HFFc6 (cell line): ENCODE measurements at regions not wholly inside any gene's neighbourhood (a gene's known extent, or its start where the extent isn't known, plus 50 kb on each side); places are given as distances from the start of the nearest gene placed in this dataset.

Experiments used
- DNase-seq: peaks from one replicate; pipeline ENCODE4 v3.0.0-alpha.2; 2018
- H3K27ac Mint-ChIP-seq: 2 replicates; pipeline ENCODE4 v1.8.0; 2020; ENCODE audit warnings: mild to moderate bottlenecking, mixed read lengths
- H3K27me3 Mint-ChIP-seq: 2 replicates; pipeline ENCODE4 v1.8.0; 2021; ENCODE audit warnings: mild to moderate bottlenecking, moderate library complexity, mixed read lengths; ENCODE audit not compliant: insufficient read depth
- H3K36me3 Mint-ChIP-seq: 2 replicates; pipeline ENCODE4 v1.8.0; 2021; ENCODE audit warnings: low read depth, mixed read lengths
- H3K4me1 Mint-ChIP-seq: 2 replicates; pipeline ENCODE4 v1.8.0; 2020; ENCODE audit warnings: low read depth, mixed read lengths
- H3K4me3 Mint-ChIP-seq: 2 replicates; pipeline ENCODE4 v1.8.0; 2020; ENCODE audit warnings: mild to moderate bottlenecking, moderate library complexity, mixed read lengths
- H3K9me3 Mint-ChIP-seq: 2 replicates; pipeline ENCODE4 v1.8.0; 2020; ENCODE audit warnings: mild to moderate bottlenecking, mixed read lengths
- TF ChIP-seq, protein P1 (sequence below): fragments of 200-600 bp; sonication (generic); IDR thresholded peaks from 2 replicates; pipeline ENCODE4 v1.5.0; 2021; ENCODE audit warnings: antibody characterized with exemption, mild to moderate bottlenecking

DNA sequence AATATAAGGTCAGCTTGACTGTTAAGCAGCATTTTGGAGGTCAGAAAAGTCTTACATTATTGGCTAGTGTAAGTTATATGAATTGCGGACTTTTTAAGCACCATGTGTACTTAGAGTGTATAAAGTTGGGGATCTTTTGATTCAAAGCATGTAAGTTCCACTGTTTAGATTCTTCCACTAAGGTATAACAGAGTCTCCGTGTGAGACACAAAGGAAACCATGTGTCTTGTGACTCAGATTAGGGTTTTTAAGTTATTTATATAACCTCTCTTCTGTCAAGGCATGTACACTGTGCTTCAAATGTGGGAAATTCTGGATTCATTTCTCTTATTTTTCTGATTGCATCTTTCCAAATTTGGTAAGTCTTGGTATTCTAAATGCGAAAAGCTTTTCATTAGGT is 143.5 kb upstream of the SOX2 start:
- Mint-ChIP-seq H3K9me3 (peaks cover 28% of the 10 kb centered on the region), H3K27me3 (no peaks in the 10 kb centered on the region), H3K4me1 (no peaks in the 10 kb centered on the region), H3K27ac (no peak overlapping the region), H3K36me3 (no peaks in the 10 kb centered on the region), H3K4me3 (no peak overlapping the region)
- DNase-seq = no peak
- TF ChIP-seq, protein P1, sequence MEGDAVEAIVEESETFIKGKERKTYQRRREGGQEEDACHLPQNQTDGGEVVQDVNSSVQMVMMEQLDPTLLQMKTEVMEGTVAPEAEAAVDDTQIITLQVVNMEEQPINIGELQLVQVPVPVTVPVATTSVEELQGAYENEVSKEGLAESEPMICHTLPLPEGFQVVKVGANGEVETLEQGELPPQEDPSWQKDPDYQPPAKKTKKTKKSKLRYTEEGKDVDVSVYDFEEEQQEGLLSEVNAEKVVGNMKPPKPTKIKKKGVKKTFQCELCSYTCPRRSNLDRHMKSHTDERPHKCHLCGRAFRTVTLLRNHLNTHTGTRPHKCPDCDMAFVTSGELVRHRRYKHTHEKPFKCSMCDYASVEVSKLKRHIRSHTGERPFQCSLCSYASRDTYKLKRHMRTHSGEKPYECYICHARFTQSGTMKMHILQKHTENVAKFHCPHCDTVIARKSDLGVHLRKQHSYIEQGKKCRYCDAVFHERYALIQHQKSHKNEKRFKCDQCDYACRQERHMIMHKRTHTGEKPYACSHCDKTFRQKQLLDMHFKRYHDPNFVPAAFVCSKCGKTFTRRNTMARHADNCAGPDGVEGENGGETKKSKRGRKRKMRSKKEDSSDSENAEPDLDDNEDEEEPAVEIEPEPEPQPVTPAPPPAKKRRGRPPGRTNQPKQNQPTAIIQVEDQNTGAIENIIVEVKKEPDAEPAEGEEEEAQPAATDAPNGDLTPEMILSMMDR = no peak

DNA sequence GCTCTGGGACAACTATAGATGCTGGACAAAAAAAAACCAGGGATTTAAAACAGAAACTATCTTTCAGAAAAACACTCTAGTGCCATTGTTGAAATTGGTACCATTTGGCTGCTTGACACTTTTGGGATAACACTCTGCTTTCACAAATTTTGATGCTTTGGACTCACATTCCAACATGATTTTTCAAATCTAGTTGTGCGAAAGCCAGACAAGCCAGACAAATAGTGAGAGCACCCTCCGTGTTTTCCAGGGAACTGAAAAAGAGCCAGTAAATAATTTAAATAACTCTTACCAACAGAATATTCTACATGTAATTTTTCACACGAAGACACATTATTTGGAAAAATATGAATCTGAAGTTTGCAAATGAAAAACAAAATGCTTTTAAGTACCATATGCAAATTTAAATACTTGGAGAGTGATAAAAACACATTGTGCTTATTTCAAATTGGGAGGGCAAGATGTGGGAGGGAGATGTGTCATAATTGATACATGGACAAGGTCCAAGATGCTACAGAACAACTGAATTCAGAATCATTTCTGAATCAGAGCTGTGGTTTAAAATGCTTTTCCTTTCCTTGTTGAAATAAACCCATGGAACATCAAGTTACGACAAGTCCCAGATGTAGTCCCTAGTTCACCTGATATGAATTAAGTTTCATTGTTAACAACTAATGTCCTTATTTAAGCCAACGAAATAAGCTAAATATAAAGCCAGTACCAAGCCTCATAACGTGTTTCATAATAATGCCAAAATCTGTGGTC is 144.2 kb upstream of the SOX2 start:
- no peaks in the 10 kb centered on the region for H3K36me3 Mint-ChIP-seq
- no peaks in the 10 kb centered on the region for H3K4me1 Mint-ChIP-seq
- no peaks in the 10 kb centered on the region for H3K27me3 Mint-ChIP-seq
- H3K27ac Mint-ChIP-seq = no peak overlapping the region
- H3K9me3 Mint-ChIP-seq = peaks cover 31% of the 10 kb centered on the region
- TF ChIP-seq, protein P1 = no peak
- no peak for DNase-seq
- H3K4me3 Mint-ChIP-seq = no peak overlapping the region

DNA sequence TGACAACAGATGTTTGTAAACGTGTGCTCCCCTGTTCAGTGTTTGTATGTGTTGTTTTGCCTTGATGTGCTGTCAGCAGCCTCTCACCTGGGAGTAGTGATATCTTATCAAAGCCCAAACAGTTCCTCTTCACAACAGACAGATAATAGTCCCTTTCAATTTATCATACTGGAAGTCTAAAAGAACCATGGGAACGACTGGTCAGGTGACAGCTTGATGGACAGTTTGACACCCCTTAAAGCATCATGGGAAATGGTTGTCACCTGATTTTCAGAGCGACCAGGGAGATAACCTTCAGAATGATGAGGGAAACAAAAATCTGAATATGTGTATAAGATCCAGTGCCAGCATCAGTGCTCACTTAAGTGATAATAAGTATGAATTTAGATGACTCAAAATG is 146.3 kb upstream of the SOX2 start:
- no peak for DNase-seq

DNA sequence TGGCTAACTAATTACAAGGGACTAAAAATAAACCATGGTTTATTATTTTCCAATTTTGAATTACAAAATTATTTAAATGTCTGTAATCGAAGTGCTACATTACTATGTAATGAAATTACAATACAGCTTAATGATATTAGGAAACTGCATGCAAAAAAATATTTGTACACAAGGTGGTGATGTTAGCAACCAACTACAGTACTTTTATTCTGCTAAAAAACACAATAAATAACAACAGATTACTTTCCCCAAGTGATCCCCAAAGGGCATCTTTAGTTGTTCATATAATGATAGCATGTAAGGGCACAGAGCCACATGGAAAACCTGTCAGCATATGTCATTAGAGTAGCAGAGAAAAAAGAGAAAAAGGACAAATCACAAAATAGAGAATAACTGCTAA is 147.5 kb upstream of the SOX2 start:
- TF ChIP-seq, protein P1 = no peak
- H3K4me3 Mint-ChIP-seq = no peak overlapping the region
- no peaks in the 10 kb centered on the region for H3K36me3 Mint-ChIP-seq
- no peaks in the 10 kb centered on the region for H3K27me3 Mint-ChIP-seq
- H3K27ac Mint-ChIP-seq = no peak overlapping the region
- H3K9me3 Mint-ChIP-seq = peaks cover 32% of the 10 kb centered on the region
- H3K4me1 Mint-ChIP-seq = no peaks in the 10 kb centered on the region
- DNase-seq = no peak

More for the DNA sequence above, 146.3 kb upstream of the SOX2 start:
- no peak overlapping the region for H3K4me3 Mint-ChIP-seq
- H3K9me3 Mint-ChIP-seq = peaks cover 30% of the 10 kb centered on the region
- no peaks in the 10 kb centered on the region for H3K27me3 Mint-ChIP-seq
- no peaks in the 10 kb centered on the region for H3K36me3 Mint-ChIP-seq
- no peaks in the 10 kb centered on the region for H3K4me1 Mint-ChIP-seq
- H3K27ac Mint-ChIP-seq = no peak overlapping the region
- TF ChIP-seq, protein P1 = no peak

DNA sequence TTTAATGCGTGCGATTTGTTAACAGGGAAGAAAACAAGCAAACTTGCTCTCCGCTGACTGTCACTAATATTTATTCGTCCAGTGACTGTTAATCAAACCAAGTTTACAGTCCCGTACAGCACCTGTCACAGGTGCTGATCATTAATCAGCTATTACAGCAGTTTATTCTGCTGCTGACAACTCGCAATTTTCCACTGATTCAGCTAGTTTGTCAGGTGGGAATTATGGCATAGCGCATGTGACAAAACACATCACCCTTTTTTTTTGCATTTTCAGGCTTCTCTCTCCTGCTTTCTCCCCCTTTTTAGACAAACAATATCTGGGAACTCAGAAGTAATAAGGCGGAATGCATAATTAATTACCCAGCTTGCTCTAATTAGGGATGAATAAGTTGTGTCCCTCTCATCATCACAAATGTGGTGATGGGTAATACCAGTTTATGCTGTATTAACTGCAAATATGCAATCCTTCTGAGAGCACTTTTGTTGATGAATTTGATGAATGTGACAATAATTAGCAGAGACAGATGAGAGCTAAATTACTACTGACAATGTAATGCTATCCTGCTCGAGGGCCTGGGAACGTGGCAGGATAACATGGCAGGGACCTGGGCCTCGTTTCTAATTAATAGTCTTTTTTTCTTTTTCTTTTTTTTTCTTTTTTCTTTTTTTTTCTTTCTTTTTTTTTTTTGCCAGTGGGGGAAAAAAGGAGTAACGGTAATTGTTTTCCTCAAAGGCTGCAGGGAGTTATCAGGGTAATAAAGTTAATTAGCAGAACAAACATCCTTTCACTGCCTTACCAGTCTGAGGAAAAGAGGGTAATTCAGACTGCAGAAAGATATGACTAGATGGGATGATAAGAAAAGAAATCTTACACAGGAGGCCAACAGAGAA is 150.3 kb upstream of the SOX2 start:
- no peak overlapping the region for H3K27ac Mint-ChIP-seq
- H3K9me3 Mint-ChIP-seq = peaks cover 46% of the 10 kb centered on the region
- no peaks in the 10 kb centered on the region for H3K27me3 Mint-ChIP-seq
- TF ChIP-seq, protein P1 = no peak
- DNase-seq = no peak
- no peak overlapping the region for H3K4me3 Mint-ChIP-seq
- no peaks in the 10 kb centered on the region for H3K36me3 Mint-ChIP-seq
- H3K4me1 Mint-ChIP-seq = no peaks in the 10 kb centered on the region
